Transverse colon (tissue), 4 donors: ENCODE measurements at regions not wholly inside any gene's neighbourhood (a gene's known extent, or its start where the extent isn't known, plus 50 kb on each side); places are given as distances from the start of the nearest gene placed in this dataset.

Source experiments
- CTCF ChIP-seq, 5 experiments: fragments of 200-600 bp in 3 of 5; fragments of 450-650 bp in 2 of 5; sonication (generic) in 3 of 5; IDR thresholded peaks; 1 replicate in 2 of 5; 2 replicates in 3 of 5; pipeline ENCODE4 v1.5.1; 2016 to 2017; ENCODE audit warnings: antibody characterized with exemption in 5 of 5, inconsistent platforms in 3 of 5, mild to moderate bottlenecking in 2 of 5, moderate library complexity in 1 of 5
- EP300 ChIP-seq: sonication (generic); formaldehyde crosslinking; IDR thresholded peaks from one replicate; pipeline ENCODE4 v1.6.1; 2017; ENCODE audit warnings: antibody characterized with exemption, low read depth
- POLR2A ChIP-seq: fragments of 450-650 bp; IDR thresholded peaks from one replicate; pipeline ENCODE4 v1.6.1; 2016; ENCODE audit warnings: antibody characterized with exemption, mild to moderate bottlenecking, moderate library complexity
- POLR2AphosphoS5 ChIP-seq, 3 donors: sonication (generic); formaldehyde crosslinking; IDR thresholded peaks; one replicate each; pipeline ENCODE4 v1.6.1; 2016; ENCODE audit warnings: antibody characterized with exemption in 3 of 3

GRCh38 chr2:62300925-62301324, 105.0 kb downstream of the B3GNT2 start:
- no peak for TF ChIP-seq CTCF (IDR thresholded peaks at IDR 0.05)
- TF ChIP-seq EP300, result no peak
- no peak for TF ChIP-seq POLR2AphosphoS5 (IDR thresholded peaks at IDR 0.05)
- no peak for TF ChIP-seq POLR2A
